ENCODE measurements at regions not wholly inside any gene's neighbourhood (a gene's known extent, or its start where the extent isn't known, plus 50 kb on each side); places are given as distances from the start of the nearest gene placed in this dataset.

DNA sequence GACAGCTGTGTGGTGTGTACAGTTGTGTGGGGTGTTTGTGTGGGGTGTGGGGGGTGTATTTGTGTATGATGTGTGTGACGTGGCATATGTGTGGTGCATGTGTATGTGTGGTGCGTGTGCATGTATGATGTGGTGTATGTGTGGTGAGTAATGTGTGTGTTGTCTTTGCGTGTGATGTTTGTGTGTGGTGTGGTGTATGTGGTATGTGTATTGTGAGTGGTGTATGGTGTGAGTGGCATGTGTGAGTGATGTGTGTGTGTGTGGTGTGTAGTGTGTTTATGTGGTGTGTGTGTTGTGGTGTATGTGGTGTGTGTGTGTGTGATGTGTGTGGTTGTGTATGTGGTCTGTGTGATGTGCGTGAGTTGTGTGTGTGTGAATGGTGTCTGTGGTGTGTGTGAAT, 191.1 kb downstream of the MELK start (continued):
- TF ChIP-seq, protein P1, sequence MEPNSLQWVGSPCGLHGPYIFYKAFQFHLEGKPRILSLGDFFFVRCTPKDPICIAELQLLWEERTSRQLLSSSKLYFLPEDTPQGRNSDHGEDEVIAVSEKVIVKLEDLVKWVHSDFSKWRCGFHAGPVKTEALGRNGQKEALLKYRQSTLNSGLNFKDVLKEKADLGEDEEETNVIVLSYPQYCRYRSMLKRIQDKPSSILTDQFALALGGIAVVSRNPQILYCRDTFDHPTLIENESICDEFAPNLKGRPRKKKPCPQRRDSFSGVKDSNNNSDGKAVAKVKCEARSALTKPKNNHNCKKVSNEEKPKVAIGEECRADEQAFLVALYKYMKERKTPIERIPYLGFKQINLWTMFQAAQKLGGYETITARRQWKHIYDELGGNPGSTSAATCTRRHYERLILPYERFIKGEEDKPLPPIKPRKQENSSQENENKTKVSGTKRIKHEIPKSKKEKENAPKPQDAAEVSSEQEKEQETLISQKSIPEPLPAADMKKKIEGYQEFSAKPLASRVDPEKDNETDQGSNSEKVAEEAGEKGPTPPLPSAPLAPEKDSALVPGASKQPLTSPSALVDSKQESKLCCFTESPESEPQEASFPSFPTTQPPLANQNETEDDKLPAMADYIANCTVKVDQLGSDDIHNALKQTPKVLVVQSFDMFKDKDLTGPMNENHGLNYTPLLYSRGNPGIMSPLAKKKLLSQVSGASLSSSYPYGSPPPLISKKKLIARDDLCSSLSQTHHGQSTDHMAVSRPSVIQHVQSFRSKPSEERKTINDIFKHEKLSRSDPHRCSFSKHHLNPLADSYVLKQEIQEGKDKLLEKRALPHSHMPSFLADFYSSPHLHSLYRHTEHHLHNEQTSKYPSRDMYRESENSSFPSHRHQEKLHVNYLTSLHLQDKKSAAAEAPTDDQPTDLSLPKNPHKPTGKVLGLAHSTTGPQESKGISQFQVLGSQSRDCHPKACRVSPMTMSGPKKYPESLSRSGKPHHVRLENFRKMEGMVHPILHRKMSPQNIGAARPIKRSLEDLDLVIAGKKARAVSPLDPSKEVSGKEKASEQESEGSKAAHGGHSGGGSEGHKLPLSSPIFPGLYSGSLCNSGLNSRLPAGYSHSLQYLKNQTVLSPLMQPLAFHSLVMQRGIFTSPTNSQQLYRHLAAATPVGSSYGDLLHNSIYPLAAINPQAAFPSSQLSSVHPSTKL (CRISPR knock-in tag; IDR thresholded peaks at IDR 0.05) = no peak
- no peak for TF ChIP-seq ELF4 (CRISPR knock-in tag; IDR thresholded peaks at IDR 0.05; ENCODE audit: borderline replicate concordance)
- TF ChIP-seq JUNB (CRISPR knock-in tag; IDR thresholded peaks at IDR 0.05; ENCODE audit: borderline replicate concordance) = 0 out of 2 replicates have a peak, but pooled peaks have one; percentile 12
- TF ChIP-seq MAFK (conservative IDR thresholded peaks at IDR 0.05 in 1 of 2, IDR thresholded peaks at IDR 0.05 in 1 of 2; ENCODE audit: low read length in 2 of 2) = no peak
- TF ChIP-seq FOXP1 (IDR thresholded peaks at IDR 0.05) = peak; percentile 49; the same call in 1 of the 2 replicates
- TF ChIP-seq FOXP1 (CRISPR knock-in tag; IDR thresholded peaks at IDR 0.05) = no peak
- TF ChIP-seq GATA4 (IDR thresholded peaks at IDR 0.05; ENCODE audit: borderline replicate concordance, low read depth) = no peak
- TF ChIP-seq ZNF282 (IDR thresholded peaks at IDR 0.05; ENCODE audit: partially characterized antibody) = peak; percentile 26

DNA sequence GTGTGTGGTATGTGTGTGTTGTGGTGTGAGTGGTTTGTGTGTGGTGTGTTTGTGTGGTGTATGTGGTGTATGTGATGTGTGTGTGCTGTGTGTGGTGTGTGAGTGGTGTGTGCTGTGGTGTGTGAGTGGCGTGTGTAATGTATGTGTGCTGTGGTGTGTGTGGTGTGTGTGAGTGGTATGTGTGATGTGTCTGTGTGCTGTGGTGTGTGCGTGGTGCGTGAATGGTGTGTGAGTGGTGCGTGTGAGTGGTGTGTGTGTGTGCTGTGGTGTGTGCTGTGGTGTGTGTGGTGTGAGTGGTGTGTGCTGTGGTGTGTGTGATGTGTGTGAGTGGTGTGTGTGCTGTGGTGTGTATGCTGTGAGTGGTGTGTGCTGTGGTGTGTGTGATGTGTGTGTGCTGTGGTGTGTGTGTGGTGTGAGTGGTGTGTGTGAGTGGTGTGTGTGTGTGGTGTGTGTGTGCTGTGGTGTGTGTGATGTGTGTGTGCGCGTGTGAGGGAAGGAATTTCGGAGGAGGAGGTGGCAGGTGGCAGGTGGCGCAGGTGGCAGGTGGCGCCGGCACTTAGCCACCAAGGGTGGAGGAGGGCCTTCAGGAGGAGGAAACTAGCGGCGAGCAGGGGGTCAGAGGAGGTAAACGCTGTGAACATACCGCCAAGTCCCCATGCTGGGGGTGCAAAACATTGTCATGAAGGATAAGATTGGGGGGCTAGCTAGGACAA, 191.8 kb downstream of the MELK start:
- FAIRE-seq (peak; percentile 74), DNase-seq (ENCODE audit: low spot score) (no peak), ATAC-seq (no peak)
- H3K27ac ChIP-seq (ENCODE audit: extremely low read length, insufficient read depth, low read length) = no peak overlapping the region
- ChIA-PET POLR2A (interaction anchor here (1.0 kb wide), 1 partner anchor 362 kb away, joined by 4 read pairs; no protein-coding TSS in a partner anchor), CTCF (ENCODE audit: low intra/inter-chr PET ratio, low total read pairs) (no interaction called here)
- 32% methylated on average over 14 of the region's 14 CpGs for WGBS (ENCODE audit: low lambda C conversion rate)
- no peak overlapping the region for H2AFZ ChIP-seq (ENCODE audit: low read length)
- H3K36me3 ChIP-seq (replicated peaks in 1 of 2; ENCODE audit: control insufficient read depth in 1 of 2, insufficient read depth in 2 of 2, low read length in 2 of 2) = no peaks in the 10 kb centered on the region
- H3K9me3 ChIP-seq (ENCODE audit: low read length) = no peaks in the 10 kb centered on the region
- H3K9ac ChIP-seq (ENCODE audit: insufficient read depth, low read depth, low read length) = no peak overlapping the region
- H3K4me1 ChIP-seq (ENCODE audit: insufficient read depth, low read length) = peaks cover 19% of the 10 kb centered on the region
- in situ Hi-C loops (cut with HindIII; ENCODE audit: extremely low pct_ligation_motif_present, low pct_unique_long_range_greater_than_20kb) (no loop called here), intact Hi-C loops (cut with micrococcal nuclease; ENCODE audit: unreplicated experiment) (no loop called here)
- H3K4me3 ChIP-seq (replicated peaks in 1 of 3; ENCODE audit: insufficient read depth in 1 of 3, low read depth in 2 of 3, low read length in 3 of 3) = peak overlapping the region in 2 of 3 experiments; percentile 37 to 63; a peak in 4 of 6 replicates
- no TSS peak for BruUV-seq (replicated peaks)
- peaks cover 0 to 31% of the 10 kb centered on the region in 2 experiments; a peak in 3 of 5 replicates for H3K27me3 ChIP-seq (ENCODE audit: control insufficient read depth in 1 of 2, insufficient read depth in 2 of 2, low read length in 2 of 2)
- H3K4me2 ChIP-seq (ENCODE audit: low read depth, low read length) = peak overlapping the region; percentile 79
- H3K79me2 ChIP-seq (ENCODE audit: insufficient read depth, low read length) = no peaks in the 10 kb centered on the region
- H4K20me1 ChIP-seq (ENCODE audit: insufficient read depth, low read length) = no peaks in the 10 kb centered on the region
- TF ChIP-seq, protein P2, sequence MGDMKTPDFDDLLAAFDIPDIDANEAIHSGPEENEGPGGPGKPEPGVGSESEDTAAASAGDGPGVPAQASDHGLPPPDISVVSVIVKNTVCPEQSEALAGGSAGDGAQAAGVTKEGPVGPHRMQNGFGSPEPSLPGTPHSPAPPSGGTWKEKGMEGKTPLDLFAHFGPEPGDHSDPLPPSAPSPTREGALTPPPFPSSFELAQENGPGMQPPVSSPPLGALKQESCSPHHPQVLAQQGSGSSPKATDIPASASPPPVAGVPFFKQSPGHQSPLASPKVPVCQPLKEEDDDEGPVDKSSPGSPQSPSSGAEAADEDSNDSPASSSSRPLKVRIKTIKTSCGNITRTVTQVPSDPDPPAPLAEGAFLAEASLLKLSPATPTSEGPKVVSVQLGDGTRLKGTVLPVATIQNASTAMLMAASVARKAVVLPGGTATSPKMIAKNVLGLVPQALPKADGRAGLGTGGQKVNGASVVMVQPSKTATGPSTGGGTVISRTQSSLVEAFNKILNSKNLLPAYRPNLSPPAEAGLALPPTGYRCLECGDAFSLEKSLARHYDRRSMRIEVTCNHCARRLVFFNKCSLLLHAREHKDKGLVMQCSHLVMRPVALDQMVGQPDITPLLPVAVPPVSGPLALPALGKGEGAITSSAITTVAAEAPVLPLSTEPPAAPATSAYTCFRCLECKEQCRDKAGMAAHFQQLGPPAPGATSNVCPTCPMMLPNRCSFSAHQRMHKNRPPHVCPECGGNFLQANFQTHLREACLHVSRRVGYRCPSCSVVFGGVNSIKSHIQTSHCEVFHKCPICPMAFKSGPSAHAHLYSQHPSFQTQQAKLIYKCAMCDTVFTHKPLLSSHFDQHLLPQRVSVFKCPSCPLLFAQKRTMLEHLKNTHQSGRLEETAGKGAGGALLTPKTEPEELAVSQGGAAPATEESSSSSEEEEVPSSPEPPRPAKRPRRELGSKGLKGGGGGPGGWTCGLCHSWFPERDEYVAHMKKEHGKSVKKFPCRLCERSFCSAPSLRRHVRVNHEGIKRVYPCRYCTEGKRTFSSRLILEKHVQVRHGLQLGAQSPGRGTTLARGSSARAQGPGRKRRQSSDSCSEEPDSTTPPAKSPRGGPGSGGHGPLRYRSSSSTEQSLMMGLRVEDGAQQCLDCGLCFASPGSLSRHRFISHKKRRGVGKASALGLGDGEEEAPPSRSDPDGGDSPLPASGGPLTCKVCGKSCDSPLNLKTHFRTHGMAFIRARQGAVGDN (CRISPR knock-in tag; IDR thresholded peaks at IDR 0.05) = peak; percentile 13; the same call in 1 of the 2 replicates
- TF ChIP-seq ARNTL (CRISPR knock-in tag; IDR thresholded peaks at IDR 0.05) = no peak
- TF ChIP-seq JUN (CRISPR knock-in tag; IDR thresholded peaks at IDR 0.05) = 0 out of 2 replicates have a peak, but pooled peaks have one; percentile 6
- TF ChIP-seq ARHGAP35 (CRISPR knock-in tag; IDR thresholded peaks at IDR 0.05; ENCODE audit: borderline replicate concordance) = no peak
- no peak for TF ChIP-seq SSRP1 (CRISPR knock-in tag; IDR thresholded peaks at IDR 0.05)
